Calu3 (cell line): ENCODE measurements at regions not wholly inside any gene's neighbourhood (a gene's known extent, or its start where the extent isn't known, plus 50 kb on each side); places are given as distances from the start of the nearest gene placed in this dataset.

Source experiments
- BruUV-seq: library from RNA; stranded (reverse); fragments of 400-500 nt; replicated peaks from 2 replicates; lab custom pipeline; 2021; lab: Mats Ljungman, UMichigan
- CTCF ChIA-PET: fragments of 300-600 bp; sonication (Branson Sonifier 250); formaldehyde crosslinking; loops from one replicate; lab custom pipeline; 2022; ENCODE audit warnings: antibody characterized with exemption; lab: Charles Lee
- DNase-seq: peaks from one replicate; pipeline ENCODE4 v3.0.0; 2022
- H3K27ac Mint-ChIP-seq: one replicate; pipeline ENCODE4 v1.8.0; 2022; ENCODE audit warnings: mixed read lengths; ENCODE audit not compliant: unreplicated experiment
- H3K27me3 Mint-ChIP-seq: one replicate; pipeline ENCODE4 v1.8.0; 2022; ENCODE audit warnings: mixed read lengths; ENCODE audit not compliant: unreplicated experiment
- H3K36me3 Mint-ChIP-seq: one replicate; pipeline ENCODE4 v1.8.0; 2022; ENCODE audit warnings: mild to moderate bottlenecking, moderate library complexity, mixed read lengths; ENCODE audit not compliant: insufficient read depth, unreplicated experiment
- H3K4me1 Mint-ChIP-seq: one replicate; pipeline ENCODE4 v1.8.0; 2022; ENCODE audit warnings: mild to moderate bottlenecking, low read depth, mixed read lengths; ENCODE audit not compliant: unreplicated experiment
- H3K4me3 Mint-ChIP-seq: one replicate; pipeline ENCODE4 v1.8.0; 2022; ENCODE audit warnings: mild to moderate bottlenecking, low read depth, moderate library complexity, mixed read lengths; ENCODE audit not compliant: unreplicated experiment
- H3K9me3 Mint-ChIP-seq: one replicate; pipeline ENCODE4 v1.8.0; 2022; ENCODE audit warnings: low read depth, mixed read lengths; ENCODE audit not compliant: unreplicated experiment
- CTCF ChIP-seq: fragments of 200-600 bp; IDR thresholded peaks from one replicate; pipeline ENCODE4 v1.8.0; 2022; ENCODE audit warnings: antibody characterized with exemption; ENCODE audit not compliant: unreplicated experiment
- intact Hi-C: fragments of 100-400 bp; cut with micrococcal nuclease; formaldehyde crosslinking; loops from one replicate; pipeline ENCODE4 v1.10.0; 2022; ENCODE audit not compliant: unreplicated experiment

GRCh38 chr7:41536873-41537665 is 165.8 kb downstream of the INHBA start:
- H3K9me3 Mint-ChIP-seq: no peaks in the 10 kb centered on the region
- no peaks in the 10 kb centered on the region for H3K27me3 Mint-ChIP-seq
- DNase-seq: no peak
- no peak overlapping the region for H3K4me3 Mint-ChIP-seq
- no peaks in the 10 kb centered on the region for H3K36me3 Mint-ChIP-seq
- no peak overlapping the region for H3K27ac Mint-ChIP-seq
- no peaks in the 10 kb centered on the region for H3K4me1 Mint-ChIP-seq
- no TSS peak for BruUV-seq
- intact Hi-C loops: no loop called here
- TF ChIP-seq CTCF: no peak
- CTCF ChIA-PET: no interaction called here

GRCh38 chr7:41536122-41536872 is 166.6 kb downstream of the INHBA start:
- H3K27ac Mint-ChIP-seq: no peak overlapping the region
- no peak overlapping the region for H3K4me3 Mint-ChIP-seq
- BruUV-seq: no TSS peak
- no peaks in the 10 kb centered on the region for H3K27me3 Mint-ChIP-seq
- H3K9me3 Mint-ChIP-seq: no peaks in the 10 kb centered on the region
- intact Hi-C loops: no loop called here
- no peak for DNase-seq
- TF ChIP-seq CTCF: no peak
- H3K4me1 Mint-ChIP-seq: no peaks in the 10 kb centered on the region
- CTCF ChIA-PET: interaction anchor here (0.7 kb wide), 1 partner anchor 10 kb away, joined by 4 read pairs; no protein-coding TSS in a partner anchor
- H3K36me3 Mint-ChIP-seq: no peaks in the 10 kb centered on the region

GRCh38 chr7:41529831-41530230 is 173.1 kb downstream of the INHBA start:
- no peak for TF ChIP-seq CTCF
- CTCF ChIA-PET: no interaction called here
- intact Hi-C loops: no loop called here
- no peak for DNase-seq
- Mint-ChIP-seq H3K27ac (no peak overlapping the region), H3K36me3 (no peaks in the 10 kb centered on the region), H3K9me3 (peaks cover 3% of the 10 kb centered on the region), H3K4me3 (no peak overlapping the region), H3K27me3 (no peaks in the 10 kb centered on the region), H3K4me1 (no peaks in the 10 kb centered on the region)
- no TSS peak for BruUV-seq

GRCh38 chr7:41524876-41525275 is 178.0 kb downstream of the INHBA start:
- Mint-ChIP-seq H3K27ac (no peak overlapping the region), H3K4me1 (no peaks in the 10 kb centered on the region), H3K36me3 (no peaks in the 10 kb centered on the region), H3K4me3 (no peak overlapping the region), H3K9me3 (peaks cover 23% of the 10 kb centered on the region), H3K27me3 (peaks cover 15% of the 10 kb centered on the region)
- no TSS peak for BruUV-seq
- intact Hi-C loops: no loop called here
- DNase-seq: no peak
- TF ChIP-seq CTCF: no peak
- CTCF ChIA-PET: no interaction called here
